ENCODE measurements at regions not wholly inside any gene's neighbourhood (a gene's known extent, or its start where the extent isn't known, plus 50 kb on each side); places are given as distances from the start of the nearest gene placed in this dataset.

GRCh38 chr11:116207421-116208141 lies 565.2 kb downstream of the BUD13 start:
- TF ChIP-seq TCF7L2 (IDR thresholded peaks at IDR 0.05; ENCODE audit: low read depth, low read length) (no peak), CTCF (IDR thresholded peaks at IDR 0.05) (no peak), REST (IDR thresholded peaks at IDR 0.05; ENCODE audit: insufficient read depth in 1 of 2, low read depth in 2 of 2, low read length in 1 of 2) (no peak), POLR2AphosphoS5 (IDR thresholded peaks at IDR 0.05; ENCODE audit: low read depth, low read length) (no peak), SIN3A (IDR thresholded peaks at IDR 0.05; ENCODE audit: borderline replicate concordance, insufficient read depth, low read depth, low read length) (no peak)
- peaks cover 4% of the 10 kb centered on the region for H3K27me3 ChIP-seq (ENCODE audit: control insufficient read depth, insufficient read depth, low read length)
- no peaks in the 10 kb centered on the region for H3K9me3 ChIP-seq (ENCODE audit: control insufficient read depth, insufficient read depth, low read depth, low read length)
- H3K4me3 ChIP-seq (ENCODE audit: low read depth in 2 of 2, low read length in 2 of 2), result no peak overlapping the region
- no peak for DNase-seq (ENCODE audit: low read depth, low spot score)
- in situ Hi-C loops (cut with HindIII; ENCODE audit: low pct_unique_long_range_greater_than_20kb, low sequenced_read_pairs) (no loop called here), intact Hi-C loops (cut with micrococcal nuclease; ENCODE audit: unreplicated experiment) (no loop called here)
- no TSS peak for BruUV-seq (replicated peaks)
- H3K27ac ChIP-seq (ENCODE audit: low read length), result no peak overlapping the region
- POLR2A ChIA-PET, result no interaction called here
- no peaks in the 10 kb centered on the region for H3K36me3 ChIP-seq (ENCODE audit: control insufficient read depth, insufficient read depth, low read length)
- ATAC-seq, result no peak
- H3K4me1 ChIP-seq (ENCODE audit: control insufficient read depth, insufficient read depth, low read length), result no peaks in the 10 kb centered on the region
- CTCF ChIA-PET, result interaction anchor here (0.6 kb wide), 2 partner anchors 22 to 61 kb away, joined by 3 to 4 read pairs; no protein-coding TSS in a partner anchor

GRCh38 chr11:116207019-116207418 lies 565.8 kb downstream of the BUD13 start:
- H3K27me3 ChIP-seq (ENCODE audit: control insufficient read depth, insufficient read depth, low read length), result peaks cover 4% of the 10 kb centered on the region
- no peaks in the 10 kb centered on the region for H3K36me3 ChIP-seq (ENCODE audit: control insufficient read depth, insufficient read depth, low read length)
- ChIA-PET CTCF (interaction anchor here (0.6 kb wide), 1 partner anchor 23 kb away, joined by 3 read pairs; no protein-coding TSS in a partner anchor), POLR2A (no interaction called here)
- in situ Hi-C loops (cut with HindIII; ENCODE audit: low pct_unique_long_range_greater_than_20kb, low sequenced_read_pairs), result no loop called here
- BruUV-seq (replicated peaks), result no TSS peak
- intact Hi-C loops (cut with micrococcal nuclease; ENCODE audit: unreplicated experiment), result no loop called here
- DNase-seq (ENCODE audit: low read depth, low spot score) (no peak), ATAC-seq (no peak)
- H3K4me3 ChIP-seq (ENCODE audit: low read depth in 2 of 2, low read length in 2 of 2), result no peak overlapping the region
- H3K9me3 ChIP-seq (ENCODE audit: control insufficient read depth, insufficient read depth, low read depth, low read length), result no peaks in the 10 kb centered on the region
- TF ChIP-seq TCF7L2 (IDR thresholded peaks at IDR 0.05; ENCODE audit: low read depth, low read length), result no peak
- no peak for TF ChIP-seq REST (IDR thresholded peaks at IDR 0.05; ENCODE audit: insufficient read depth in 1 of 2, low read depth in 2 of 2, low read length in 1 of 2)
- TF ChIP-seq POLR2AphosphoS5 (IDR thresholded peaks at IDR 0.05; ENCODE audit: low read depth, low read length), result no peak
- TF ChIP-seq SIN3A (IDR thresholded peaks at IDR 0.05; ENCODE audit: borderline replicate concordance, insufficient read depth, low read depth, low read length), result no peak
- no peak for TF ChIP-seq CTCF (IDR thresholded peaks at IDR 0.05)
- H3K4me1 ChIP-seq (ENCODE audit: control insufficient read depth, insufficient read depth, low read length), result no peaks in the 10 kb centered on the region
- H3K27ac ChIP-seq (ENCODE audit: low read length), result no peak overlapping the region
